NCI-H446 treated with DMSO at 0.1 percent for 48 hours (cell line): ENCODE measurements at regions not wholly inside any gene's neighbourhood (a gene's known extent, or its start where the extent isn't known, plus 50 kb on each side); places are given as distances from the start of the nearest gene placed in this dataset.
A peak's percentile ranks its signal among the peaks of the same experiment; 100 is the strongest.
"Not testable (repeated sequence)": the region's sequence is repeated elsewhere in the genome, so short reads cannot be mapped to it uniquely, and the experiment has no call there.

Source experiments
- DNase-seq: peaks from one replicate; lab custom pipeline; 2025; lab: John Stamatoyannopoulos, UW

GRCh38 chr13:21261487-21262216 is 85.2 kb downstream of the MRPL57 start:
- not testable (repeated sequence) for DNase-seq

- not testable (repeated sequence) for DNase-seq
Measured at GRCh38 chr13:21263909-21264308, 87.5 kb downstream of the MRPL57 start.

- not testable (repeated sequence) for DNase-seq
Measured at GRCh38 chr13:21268485-21268884, 92.0 kb downstream of the MRPL57 start.

GRCh38 chr13:21272439-21272838 is 96.0 kb downstream of the MRPL57 start:
- DNase-seq = not testable (repeated sequence)

- DNase-seq = not testable (repeated sequence)
Measured at GRCh38 chr13:21274457-21274856, 98.0 kb downstream of the MRPL57 start.

GRCh38 chr13:21282065-21282464 is 105.6 kb downstream of the MRPL57 start:
- DNase-seq = no peak

GRCh38 chr13:21287331-21287907 is 111.0 kb downstream of the MRPL57 start:
- no peak for DNase-seq

- no peak for DNase-seq
Measured at GRCh38 chr13:21289475-21289874, 113.0 kb downstream of the MRPL57 start.

GRCh38 chr13:21290442-21291002 is 114.1 kb downstream of the MRPL57 start:
- not testable (repeated sequence) for DNase-seq

GRCh38 chr13:21291840-21292239 is 115.4 kb downstream of the MRPL57 start:
- no peak for DNase-seq

GRCh38 chr13:21296991-21297390 is 120.5 kb downstream of the MRPL57 start:
- DNase-seq = not testable (repeated sequence)

GRCh38 chr13:21297447-21297846 is 121.0 kb downstream of the MRPL57 start:
- DNase-seq = no peak

- DNase-seq = peak; percentile 66
Measured at GRCh38 chr13:21297914-21298831, 121.7 kb downstream of the MRPL57 start.

- no peak for DNase-seq
Measured at GRCh38 chr13:21304256-21304655, 127.8 kb downstream of the MRPL57 start.

GRCh38 chr13:21306300-21307073 is 130.0 kb downstream of the MRPL57 start:
- not testable (repeated sequence) for DNase-seq

GRCh38 chr13:21307158-21307557 is 130.7 kb downstream of the MRPL57 start:
- not testable (repeated sequence) for DNase-seq

GRCh38 chr13:21308906-21309305 is 132.4 kb downstream of the MRPL57 start:
- DNase-seq = no peak

GRCh38 chr13:21309542-21310172 is 133.2 kb downstream of the MRPL57 start:
- DNase-seq = no peak

- DNase-seq = no peak
Measured at GRCh38 chr13:21310220-21310619, 133.8 kb downstream of the MRPL57 start.

GRCh38 chr13:21314976-21315375 is 138.5 kb downstream of the MRPL57 start:
- not testable (repeated sequence) for DNase-seq

- no peak for DNase-seq
Measured at GRCh38 chr13:21316376-21316775, 139.9 kb downstream of the MRPL57 start.
